ENCODE measurements at regions not wholly inside any gene's neighbourhood (a gene's known extent, or its start where the extent isn't known, plus 50 kb on each side); places are given as distances from the start of the nearest gene placed in this dataset.

DNA sequence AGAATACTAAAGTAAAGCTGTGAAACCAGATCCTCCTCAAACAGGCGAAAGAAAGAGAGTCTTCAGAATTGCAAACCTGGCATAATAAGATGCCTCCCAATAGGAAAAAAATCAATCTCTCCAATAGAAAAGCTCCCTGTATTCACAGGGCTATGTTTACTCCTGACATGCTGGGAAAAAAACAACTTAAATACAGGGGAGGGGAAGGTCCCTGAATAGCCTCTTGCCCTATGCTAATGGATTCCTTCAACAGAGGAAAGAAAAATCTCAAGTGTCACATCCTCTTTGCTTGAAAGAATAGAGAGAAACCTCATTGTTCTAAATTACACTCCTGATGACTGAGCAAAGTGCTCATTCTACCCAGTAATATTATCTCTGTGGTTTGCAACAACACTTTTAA is 1271.1 kb upstream of the PRR20A start:
- Histone ChIP-seq H3K79me2 (ENCODE audit: control insufficient read depth, insufficient read depth, low read length) (no peaks in the 10 kb centered on the region), H4K20me1 (ENCODE audit: control insufficient read depth, insufficient read depth, low read length, poor library complexity, severe bottlenecking) (no peaks in the 10 kb centered on the region), H3K9ac (ENCODE audit: low read length) (no peak overlapping the region), H3K27ac (ENCODE audit: low read length in 2 of 2) (no peak overlapping the region), H3K36me3 (replicated peaks in 1 of 2; ENCODE audit: control extremely low read depth in 1 of 2, control insufficient read depth in 1 of 2, extremely low read depth in 1 of 2, insufficient read depth in 2 of 2, low read length in 1 of 2) (no peaks in the 10 kb centered on the region), H3K27me3 (replicated peaks in 1 of 4; ENCODE audit: control extremely low read depth in 1 of 4, control insufficient read depth in 3 of 4, insufficient read depth in 4 of 4, low read length in 3 of 4) (no peaks in the 10 kb centered on the region), H3K4me1 (ENCODE audit: control insufficient read depth in 2 of 2, insufficient read depth in 2 of 2, low read length in 2 of 2) (no peaks in the 10 kb centered on the region), H3K9me3 (ENCODE audit: control extremely low read depth in 1 of 3, control insufficient read depth in 2 of 3, insufficient read depth in 1 of 3, low read length in 2 of 3) (peaks cover 0 to 8% (median 8%) of the 10 kb centered on the region in 3 donors), H3K4me2 (replicated peaks; ENCODE audit: low read depth, low read length, poor library complexity, severe bottlenecking) (no peak overlapping the region), H3K4me3 (ENCODE audit: control extremely low read depth in 1 of 5, extremely low read depth in 1 of 5, insufficient read depth in 1 of 5, low read depth in 2 of 5, low read length in 4 of 5) (no peak overlapping the region), H2AFZ (ENCODE audit: insufficient read depth, low read depth, low read length, poor library complexity, severe bottlenecking) (no peak overlapping the region)
- H3K27me3 Mint-ChIP-seq, result no peaks in the 10 kb centered on the region
- ChIA-PET POLR2A (no interaction called here), CTCF (no interaction called here)
- H3K9me3 Mint-ChIP-seq (ENCODE audit: insufficient read depth), result peaks cover 10% of the 10 kb centered on the region
- whole genome bisulfite sequencing (ENCODE audit: insufficient coverage), result no CpG with 5 or more reads among the region's 1 CpG
- H3K4me3 Mint-ChIP-seq, result no peak overlapping the region
- H3K4me1 Mint-ChIP-seq, result no peaks in the 10 kb centered on the region
- no peak overlapping the region for H3K27ac Mint-ChIP-seq
- no peak for TF ChIP-seq EZH2 (IDR thresholded peaks at IDR 0.05; ENCODE audit: borderline replicate concordance, insufficient read depth, low read depth, low read length, poor library complexity, severe bottlenecking)
- TF ChIP-seq CTCF (IDR thresholded peaks at IDR 0.05), result no peak
- DNase-seq, result no peak
- ATAC-seq (ENCODE audit: low read depth), result no peak
- intact Hi-C loops (cut with micrococcal nuclease), result no loop called here

GRCh38 chr13:55887561-55887960 is 1253.2 kb upstream of the PRR20A start:
- intact Hi-C loops (cut with micrococcal nuclease), result no loop called here
- no peak for TF ChIP-seq EZH2 (IDR thresholded peaks at IDR 0.05; ENCODE audit: borderline replicate concordance, insufficient read depth, low read depth, low read length, poor library complexity, severe bottlenecking)
- no peak for TF ChIP-seq CTCF (IDR thresholded peaks at IDR 0.05)
- Histone ChIP-seq H3K27ac (ENCODE audit: low read length in 2 of 2) (no peak overlapping the region), H3K9me3 (ENCODE audit: control extremely low read depth in 1 of 3, control insufficient read depth in 2 of 3, insufficient read depth in 1 of 3, low read length in 2 of 3) (peaks cover 0 to 7% (median 7%) of the 10 kb centered on the region in 3 donors), H3K79me2 (ENCODE audit: control insufficient read depth, insufficient read depth, low read length) (no peaks in the 10 kb centered on the region), H3K4me1 (ENCODE audit: control insufficient read depth in 2 of 2, insufficient read depth in 2 of 2, low read length in 2 of 2) (no peaks in the 10 kb centered on the region), H2AFZ (ENCODE audit: insufficient read depth, low read depth, low read length, poor library complexity, severe bottlenecking) (no peak overlapping the region), H4K20me1 (ENCODE audit: control insufficient read depth, insufficient read depth, low read length, poor library complexity, severe bottlenecking) (no peaks in the 10 kb centered on the region), H3K36me3 (replicated peaks in 1 of 2; ENCODE audit: control extremely low read depth in 1 of 2, control insufficient read depth in 1 of 2, extremely low read depth in 1 of 2, insufficient read depth in 2 of 2, low read length in 1 of 2) (no peaks in the 10 kb centered on the region), H3K27me3 (replicated peaks in 1 of 4; ENCODE audit: control extremely low read depth in 1 of 4, control insufficient read depth in 3 of 4, insufficient read depth in 4 of 4, low read length in 3 of 4) (no peaks in the 10 kb centered on the region), H3K4me2 (replicated peaks; ENCODE audit: low read depth, low read length, poor library complexity, severe bottlenecking) (no peak overlapping the region), H3K9ac (ENCODE audit: low read length) (no peak overlapping the region), H3K4me3 (ENCODE audit: control extremely low read depth in 1 of 5, extremely low read depth in 1 of 5, insufficient read depth in 1 of 5, low read depth in 2 of 5, low read length in 4 of 5) (no peak overlapping the region)
- ChIA-PET POLR2A (no interaction called here), CTCF (no interaction called here)
- ATAC-seq (ENCODE audit: low read depth), result no peak
- DNase-seq, result no peak
- WGBS (ENCODE audit: insufficient coverage), result no CpG with 5 or more reads among the region's 1 CpG
- H3K4me1 Mint-ChIP-seq, result no peaks in the 10 kb centered on the region
- H3K4me3 Mint-ChIP-seq, result no peak overlapping the region
- H3K27ac Mint-ChIP-seq, result no peak overlapping the region
- no peaks in the 10 kb centered on the region for H3K27me3 Mint-ChIP-seq
- no peaks in the 10 kb centered on the region for H3K9me3 Mint-ChIP-seq (ENCODE audit: insufficient read depth)

Measured in B cell (primary cell).